Nephron progenitor cell (in vitro differentiated cells): ENCODE measurements at regions not wholly inside any gene's neighbourhood (a gene's known extent, or its start where the extent isn't known, plus 50 kb on each side); places are given as distances from the start of the nearest gene placed in this dataset.

Experiments
- DNase-seq: peaks from one replicate; pipeline ENCODE4 v3.0.0; 2021
- H3K27ac Mint-ChIP-seq: 2 replicates; pipeline ENCODE4 v1.8.0; 2021; ENCODE audit warnings: mild to moderate bottlenecking, moderate library complexity, mixed read lengths
- H3K27me3 Mint-ChIP-seq: 2 replicates; pipeline ENCODE4 v1.8.0; 2021; ENCODE audit warnings: mild to moderate bottlenecking, low read depth, mixed read lengths; ENCODE audit not compliant: poor library complexity
- H3K36me3 Mint-ChIP-seq: 2 replicates; pipeline ENCODE4 v1.8.0; 2021; ENCODE audit warnings: low read depth, mixed read lengths
- H3K4me1 Mint-ChIP-seq: 2 replicates; pipeline ENCODE4 v1.8.0; 2021; ENCODE audit warnings: mixed read lengths
- H3K4me3 Mint-ChIP-seq: 2 replicates; pipeline ENCODE4 v1.8.0; 2021; ENCODE audit warnings: mild to moderate bottlenecking, moderate library complexity, mixed read lengths
- H3K9me3 Mint-ChIP-seq: 2 replicates; pipeline ENCODE4 v1.8.0; 2021; ENCODE audit warnings: mild to moderate bottlenecking, moderate library complexity, mixed read lengths
- CTCF ChIP-seq: fragments of 200-600 bp; sonication (generic); IDR thresholded peaks from 2 replicates; pipeline ENCODE4 v1.5.0; 2021; ENCODE audit warnings: antibody characterized with exemption

GRCh38 chr2:118519511-118519910 is 327.9 kb downstream of the EN1 start:
- no peaks in the 10 kb centered on the region for H3K36me3 Mint-ChIP-seq
- H3K27me3 Mint-ChIP-seq, result peaks cover 29% of the 10 kb centered on the region
- H3K27ac Mint-ChIP-seq, result no peak overlapping the region
- H3K4me3 Mint-ChIP-seq, result no peak overlapping the region
- no peak for DNase-seq
- H3K9me3 Mint-ChIP-seq, result peaks cover 50% of the 10 kb centered on the region
- no peaks in the 10 kb centered on the region for H3K4me1 Mint-ChIP-seq
- TF ChIP-seq CTCF, result no peak

- no peak overlapping the region for H3K27ac Mint-ChIP-seq
- H3K4me3 Mint-ChIP-seq, result no peak overlapping the region
- no peaks in the 10 kb centered on the region for H3K4me1 Mint-ChIP-seq
- TF ChIP-seq CTCF, result no peak
- DNase-seq, result no peak
- peaks cover 8% of the 10 kb centered on the region for H3K9me3 Mint-ChIP-seq
- peaks cover 19% of the 10 kb centered on the region for H3K27me3 Mint-ChIP-seq
- H3K36me3 Mint-ChIP-seq, result no peaks in the 10 kb centered on the region
These were observed 336.6 kb downstream of the EN1 start for GRCh38 chr2:118510807-118511206.

GRCh38 chr2:118509319-118510004 is 338.0 kb downstream of the EN1 start:
- DNase-seq, result no peak
- Mint-ChIP-seq H3K27me3 (peaks cover 19% of the 10 kb centered on the region), H3K9me3 (peaks cover 3% of the 10 kb centered on the region), H3K4me3 (no peak overlapping the region), H3K4me1 (no peaks in the 10 kb centered on the region), H3K36me3 (no peaks in the 10 kb centered on the region), H3K27ac (no peak overlapping the region)
- no peak for TF ChIP-seq CTCF

GRCh38 chr2:118508282-118508681 is 339.2 kb downstream of the EN1 start:
- TF ChIP-seq CTCF, result no peak
- H3K4me3 Mint-ChIP-seq, result no peak overlapping the region
- DNase-seq, result no peak
- H3K27me3 Mint-ChIP-seq, result peaks cover 23% of the 10 kb centered on the region
- H3K36me3 Mint-ChIP-seq, result no peaks in the 10 kb centered on the region
- no peaks in the 10 kb centered on the region for H3K9me3 Mint-ChIP-seq
- H3K27ac Mint-ChIP-seq, result no peak overlapping the region
- H3K4me1 Mint-ChIP-seq, result no peaks in the 10 kb centered on the region

GRCh38 chr2:118505436-118505835 is 342.0 kb downstream of the EN1 start:
- no peak for DNase-seq
- H3K27me3 Mint-ChIP-seq, result peaks cover 41% of the 10 kb centered on the region

More at GRCh38 chr2:118505436-118505835, 342.0 kb downstream of the EN1 start:
- H3K27ac Mint-ChIP-seq, result no peak overlapping the region
- no peaks in the 10 kb centered on the region for H3K4me1 Mint-ChIP-seq
- no peaks in the 10 kb centered on the region for H3K9me3 Mint-ChIP-seq
- no peak for TF ChIP-seq CTCF
- no peaks in the 10 kb centered on the region for H3K36me3 Mint-ChIP-seq
- H3K4me3 Mint-ChIP-seq, result no peak overlapping the region
